Heart left ventricle (tissue), 13 donors: ENCODE measurements at regions not wholly inside any gene's neighbourhood (a gene's known extent, or its start where the extent isn't known, plus 50 kb on each side); places are given as distances from the start of the nearest gene placed in this dataset.
"Not testable (repeated sequence)": the region's sequence is repeated elsewhere in the genome, so short reads cannot be mapped to it uniquely, and the experiment has no call there.

ENCODE experiments used
- CTCF ChIP-seq, 12 donors: fragments of 200-600 bp; sonication (generic) in 4 of 12; IDR thresholded peaks; one replicate each; pipeline versions ENCODE4 v1.5.0 to v1.8.0; 2018 to 2022; ENCODE audit warnings: antibody characterized with exemption in 12 of 12, mild to moderate bottlenecking in 5 of 12
- POLR2A ChIP-seq, 2 donors: fragments of 450-650 bp; IDR thresholded peaks; one replicate each; pipeline ENCODE4 v1.6.1; 2017; ENCODE audit warnings: antibody characterized with exemption in 2 of 2, mild to moderate bottlenecking in 2 of 2, moderate library complexity in 2 of 2
- donor health status: ischemic (EF 13 %, LVEDD 7.1; RV severe dilation, severe dysfunction).
- donor health status: DM: no; HTN: yes; CAD: no.
- donor health status: DM: no; HTN: no; CAD: no.
- donor health status: ischemic (EF 25% LVEDD 6.9; RV normal size, moderate dysfunction).
- donor health status: ischemic (EF 25% LVEDD 5.7; RV mildly dilated, moderate dysfunction).
- donor health status: ischemic (EF 35%, LVEDD 5.7; RV mildly dilated, moderate dysfunction).
- donor health status: nonischemic (EF 11% LVEDD 7.7; RV severe dilation, severe dysfunction).
- donor health status: DM: yes; HTN: yes; CAD: no.
- donor health status: PGD.
- donor health status: ischemic (EF 29% LVEDD 5.4; RV normal size, mild dysfunction).
- donor health status: nonischemic (EF 23%, LVEDD 6.1; RV moderate dilation, normal function).

DNA sequence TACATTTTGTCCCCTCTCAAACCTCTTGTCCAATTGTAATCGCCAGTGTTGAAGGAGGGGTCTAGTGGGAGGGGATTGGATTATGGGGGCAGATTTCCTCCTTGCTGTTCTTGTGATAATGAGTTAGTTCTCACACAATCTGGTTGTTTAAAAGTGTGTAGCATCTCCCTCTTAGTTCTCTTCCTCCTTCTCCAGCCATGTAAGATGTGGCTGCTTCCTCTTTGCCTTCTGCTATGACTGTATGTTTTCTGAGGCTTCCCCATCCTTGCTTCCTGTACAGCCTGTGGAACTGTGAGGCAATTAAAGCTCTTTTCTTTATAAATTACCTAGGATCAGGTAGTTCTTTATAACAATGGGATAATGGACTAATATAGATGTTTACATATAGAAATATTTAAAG lies 162.3 kb upstream of the C1QTNF3 start:
- TF ChIP-seq CTCF, POLR2A (IDR thresholded peaks at IDR 0.05): not testable (repeated sequence)
